GM12878 (cell line): ENCODE measurements at regions not wholly inside any gene's neighbourhood (a gene's known extent, or its start where the extent isn't known, plus 50 kb on each side); places are given as distances from the start of the nearest gene placed in this dataset.

ENCODE experiments used
- ATAC-seq: fragments of 200-7000 bp; cut with Tn5 transposase; 3 replicates; pipeline ENCODE4 v1.9.1; 2020; ENCODE audit warnings: mild to moderate bottlenecking, moderate library complexity
- BruUV-seq: library from RNA; stranded (reverse); fragments of 400-500 nt; replicated peaks from 2 replicates; lab custom pipeline; 2021; lab: Mats Ljungman, UMichigan
- CTCF ChIA-PET: fragments of 300-600 bp; sonication (Branson Sonifier 250); formaldehyde crosslinking; extraction: SDS; loops from one replicate; lab custom pipeline; 2021; ENCODE audit warnings: inconsistent platforms; lab: Yijun Ruan, JAX
- POLR2A ChIA-PET: fragments of 350-600 bp; formaldehyde crosslinking; extraction: SDS; loops from one replicate; lab custom pipeline; 2021; ENCODE audit warnings: inconsistent platforms; lab: Charles Lee
- RAD21 ChIA-PET: fragments of 300-600 bp; sonication (Branson Sonifier 250); formaldehyde crosslinking; loops from one replicate; lab custom pipeline; 2023; ENCODE audit warnings: antibody characterized with exemption; ENCODE audit not compliant: unreplicated experiment; lab: Charles Lee
- SMC1A ChIA-PET: fragments of 300-600 bp; sonication (Branson Sonifier 250); formaldehyde crosslinking; loops from one replicate; lab custom pipeline; 2023; ENCODE audit not compliant: unreplicated experiment, uncharacterized antibody; lab: Charles Lee
- DNase-seq: peaks from one replicate; pipeline ENCODE4 v3.0.0-alpha.2; 2011; ENCODE audit warnings: low read depth, low spot score
- FAIRE-seq: peaks from 3 replicates; lab custom pipeline; 2011; peaks lifted over from hg19 to GRCh38; lab: Jason Lieb, UNC
- H2AFZ ChIP-seq: 2 replicates; pipeline ENCODE4 v1.6.0; 2011; ENCODE audit warnings: low read depth, low read length, control low read depth; ENCODE audit not compliant: control insufficient read depth
- H3K27ac ChIP-seq: 2 replicates; pipeline ENCODE4 v1.5.1; 2011; ENCODE audit warnings: control low read depth; ENCODE audit not compliant: control insufficient read depth, insufficient read depth
- H3K27me3 ChIP-seq, 2 experiments: replicated peaks in 1 of 2; 2 replicates each; pipeline versions ENCODE4 v1.6.0 to v1.6.1; 2011; ENCODE audit warnings: low read length in 1 of 2; ENCODE audit not compliant: control insufficient read depth in 2 of 2, insufficient read depth in 2 of 2
- H3K36me3 ChIP-seq, 2 experiments: 2 replicates each; pipeline ENCODE4 v1.5.1; 2011; ENCODE audit warnings: low read length in 1 of 2; ENCODE audit not compliant: control insufficient read depth in 2 of 2, insufficient read depth in 2 of 2
- H3K4me1 ChIP-seq: 2 replicates; pipeline ENCODE4 v1.6.1; 2011; ENCODE audit warnings: mild to moderate bottlenecking, low read length, moderate library complexity, mixed read lengths; ENCODE audit not compliant: control insufficient read depth, insufficient read depth
- H3K4me2 ChIP-seq: 2 replicates; pipeline ENCODE4 v1.6.0; 2011; ENCODE audit warnings: control low read depth; ENCODE audit not compliant: control insufficient read depth, insufficient read depth
- H3K4me3 ChIP-seq: fragments of 200-600 bp; sonication (generic); 2 replicates; pipeline ENCODE4 v1.5.1; 2016
- H3K79me2 ChIP-seq: 2 replicates; pipeline ENCODE4 v1.6.0; 2011; ENCODE audit warnings: low read length; ENCODE audit not compliant: control insufficient read depth, insufficient read depth
- H3K9ac ChIP-seq: 2 replicates; pipeline ENCODE4 v1.8.0; 2011; ENCODE audit warnings: low read length, control low read depth, mixed read lengths; ENCODE audit not compliant: control insufficient read depth, insufficient read depth
- H3K9me3 ChIP-seq: replicated peaks from 3 replicates; pipeline ENCODE4 v1.5.1; 2011; ENCODE audit warnings: mild to moderate bottlenecking, low read length; ENCODE audit not compliant: control insufficient read depth, insufficient read depth
- H4K20me1 ChIP-seq: 2 replicates; pipeline ENCODE4 v1.6.0; 2011; ENCODE audit not compliant: control insufficient read depth, insufficient read depth
- BHLHE40 ChIP-seq, 2 experiments: fragments of 450-650 bp in 1 of 2; IDR thresholded peaks; 2 replicates each; pipeline ENCODE4 v1.6.1; 2011 to 2017; ENCODE audit warnings: low read depth in 2 of 2, borderline replicate concordance in 1 of 2, improper control_type of control experiment in 1 of 2, low read length in 1 of 2, mild to moderate bottlenecking in 1 of 2
- BRCA1 ChIP-seq: IDR thresholded peaks from 2 replicates; pipeline ENCODE4 v1.6.1; 2011; ENCODE audit warnings: low read depth, low read length, improper control_type of control experiment
- CHD2 ChIP-seq: IDR thresholded peaks from 2 replicates; pipeline ENCODE4 v1.6.1; 2011; ENCODE audit warnings: low read depth, low read length, improper control_type of control experiment, borderline replicate concordance
- ESRRA ChIP-seq: IDR thresholded peaks from 2 replicates; pipeline ENCODE4 v1.6.1; 2012; ENCODE audit warnings: mild to moderate bottlenecking, low read length, improper control_type of control experiment
- FOXK2 ChIP-seq: fragments of 450-650 bp; IDR thresholded peaks from 2 replicates; pipeline ENCODE4 v1.6.1; 2017; ENCODE audit warnings: mild to moderate bottlenecking, moderate library complexity
- GABPA ChIP-seq: IDR thresholded peaks from 2 replicates; pipeline ENCODE4 v1.6.1; 2014; ENCODE audit warnings: antibody characterized with exemption, low read depth, mild to moderate bottlenecking, inconsistent platforms
- IRF5 ChIP-seq: fragments of 450-650 bp; IDR thresholded peaks from 2 replicates; pipeline ENCODE4 v1.6.1; 2017; ENCODE audit warnings: borderline replicate concordance
- MYC ChIP-seq: IDR thresholded peaks from 2 replicates; pipeline ENCODE4 v1.6.1; 2011; ENCODE audit warnings: mild to moderate bottlenecking, low read length, moderate library complexity, inconsistent platforms; ENCODE audit not compliant: insufficient read depth, insufficient replicate concordance, insufficient read length, severe bottlenecking
- NRF1 ChIP-seq: conservative IDR thresholded peaks from 2 replicates; pipeline ENCODE4 v1.6.1; 2011; ENCODE audit warnings: mild to moderate bottlenecking, low read depth, low read length, improper control_type of control experiment
- PBX3 ChIP-seq: IDR thresholded peaks from 2 replicates; pipeline ENCODE4 v1.6.1; 2011; ENCODE audit warnings: mild to moderate bottlenecking, low read depth, low read length, moderate library complexity; ENCODE audit not compliant: insufficient replicate concordance
- POLR2AphosphoS2 ChIP-seq: IDR thresholded peaks from 2 replicates; pipeline ENCODE4 v1.6.1; 2011; ENCODE audit warnings: low read depth, mild to moderate bottlenecking, low read length, improper control_type of control experiment, moderate library complexity
- RB1 ChIP-seq: fragments of 450-650 bp; formaldehyde crosslinking; IDR thresholded peaks from 2 replicates; pipeline ENCODE4 v1.6.1; 2017; ENCODE audit warnings: mild to moderate bottlenecking, borderline replicate concordance
- RUNX3 ChIP-seq: IDR thresholded peaks from 2 replicates; pipeline ENCODE4 v1.6.1; 2012; ENCODE audit warnings: low read length, inconsistent platforms
- SMC3 ChIP-seq: IDR thresholded peaks from 2 replicates; pipeline ENCODE4 v1.6.1; 2011; ENCODE audit warnings: low read length, improper control_type of control experiment, borderline replicate concordance
- SREBF1 ChIP-seq: IDR thresholded peaks from 2 replicates; pipeline ENCODE4 v1.6.1; 2012; ENCODE audit warnings: mild to moderate bottlenecking, low read length
- SRF ChIP-seq, 2 experiments: IDR thresholded peaks; 2 replicates each; pipeline ENCODE4 v1.6.1; 2011; ENCODE audit warnings: low read depth in 2 of 2, low read length in 2 of 2, mild to moderate bottlenecking in 1 of 2, moderate library complexity in 1 of 2
- STAT1 ChIP-seq: fragments of 450-650 bp; conservative IDR thresholded peaks from 2 replicates; pipeline ENCODE4 v1.6.1; 2014; ENCODE audit warnings: antibody characterized with exemption, mild to moderate bottlenecking
- STAT3 ChIP-seq: IDR thresholded peaks from 2 replicates; pipeline ENCODE4 v1.6.1; 2011; ENCODE audit warnings: low read depth, low read length, improper control_type of control experiment
- ZNF384 ChIP-seq: IDR thresholded peaks from 2 replicates; pipeline ENCODE4 v1.6.1; 2012; ENCODE audit warnings: low read depth, mild to moderate bottlenecking, low read length, improper control_type of control experiment, borderline replicate concordance
- ZSCAN29 ChIP-seq: fragments of 450-650 bp; IDR thresholded peaks from 2 replicates; pipeline ENCODE4 v1.6.1; 2017; ENCODE audit warnings: mild to moderate bottlenecking, moderate library complexity
- WGBS: methylation state at CpG from one replicate; pipeline ENCODE4 v1.1.6; 2016; ENCODE audit warnings: low lambda C conversion rate; ENCODE audit not compliant: insufficient replicate concordance, insufficient coverage; ENCODE audit errors: missing lambda C conversion rate; 5-methylcytosine and 5-hydroxymethylcytosine counted together
- in situ Hi-C: fragments of 300-500 bp; cut with MboI; formaldehyde crosslinking; loops from 9 replicates; pipeline ENCODE4 v1.14.3; 2018; ENCODE audit warnings: mixed read lengths
- intact Hi-C: fragments of 100-400 bp; cut with micrococcal nuclease; formaldehyde crosslinking; loops from one replicate; pipeline ENCODE4 v1.14.2; 2022; ENCODE audit not compliant: unreplicated experiment

DNA sequence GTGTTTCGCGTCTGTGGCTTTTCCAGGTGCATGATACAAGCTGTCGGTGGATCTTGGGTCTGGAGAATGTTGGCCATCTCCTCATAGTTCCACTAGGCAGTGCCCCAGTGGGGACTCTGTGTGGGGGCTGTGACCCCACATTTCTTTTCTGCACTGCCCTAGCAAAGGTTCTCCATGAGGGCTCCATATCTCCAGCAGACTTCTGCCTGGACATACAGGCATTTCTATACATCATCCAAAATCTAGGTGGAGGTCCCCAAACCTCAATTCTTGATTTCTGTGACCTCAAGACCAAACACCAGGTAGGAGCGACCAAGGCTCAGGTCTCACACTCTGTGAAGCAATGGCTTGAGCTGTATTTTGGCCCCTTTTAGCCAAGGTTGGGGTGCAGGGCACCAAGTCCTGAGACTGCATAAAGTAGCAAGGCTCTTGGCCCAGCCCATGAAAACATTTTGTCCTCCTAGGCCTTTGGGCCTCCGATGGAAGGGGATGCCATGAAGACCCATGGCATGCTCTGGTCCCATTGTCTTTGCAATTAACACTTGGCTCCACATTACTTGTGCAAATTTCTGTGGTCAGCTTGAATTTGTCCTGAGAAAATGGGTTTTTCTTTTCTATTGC, 615.3 kb downstream of the ZBBX start:
- no peaks in the 10 kb centered on the region for H3K36me3 ChIP-seq
- CTCF ChIA-PET, result no interaction called here
- no peaks in the 10 kb centered on the region for H4K20me1 ChIP-seq
- POLR2A ChIA-PET, result no interaction called here
- no TSS peak for BruUV-seq
- intact Hi-C loops, result no loop called here
- no peaks in the 10 kb centered on the region for H3K79me2 ChIP-seq
- WGBS, result 25% methylated on average over 5 of the region's 5 CpGs
- SMC1A ChIA-PET, result no interaction called here
- no peak for DNase-seq
- no peak overlapping the region for H3K4me2 ChIP-seq
- no peak overlapping the region for H3K27ac ChIP-seq
- H3K4me3 ChIP-seq, result no peak overlapping the region
- no peak for TF ChIP-seq IRF5
- no peak for TF ChIP-seq SMC3
- TF ChIP-seq NRF1, result no peak
- no peak for TF ChIP-seq RUNX3
- no peak for TF ChIP-seq BRCA1
- no peak for TF ChIP-seq RB1
- TF ChIP-seq STAT3, result no peak
- no peak for TF ChIP-seq ZNF384
- TF ChIP-seq CHD2, result no peak
- no peak for TF ChIP-seq BHLHE40 (IDR thresholded peaks at IDR 0.05; ENCODE audit: borderline replicate concordance in 1 of 2, low read depth in 2 of 2, low read length in 1 of 2)
- no peak for TF ChIP-seq SREBF1
- no peak for TF ChIP-seq ESRRA
- TF ChIP-seq ZSCAN29, result no peak
- no peak for TF ChIP-seq SRF (IDR thresholded peaks at IDR 0.05; ENCODE audit: low read depth in 2 of 2, low read length in 2 of 2)
- TF ChIP-seq FOXK2, result no peak
- no peak for TF ChIP-seq MYC
- TF ChIP-seq STAT1, result no peak
- TF ChIP-seq POLR2AphosphoS2, result no peak
- no peak for TF ChIP-seq GABPA
- TF ChIP-seq PBX3, result no peak
- TF ChIP-seq, all 136 proteins: peak for 0
- FAIRE-seq, result no peak
- Histone ChIP-seq H3K27me3 (no peaks in the 10 kb centered on the region), H3K4me1 (no peaks in the 10 kb centered on the region), H3K9me3 (peaks cover 2% of the 10 kb centered on the region; the same call in 1 of the 3 replicates), H3K9ac (no peak overlapping the region), H2AFZ (no peak overlapping the region)
- in situ Hi-C loops, result no loop called here
- no peak for ATAC-seq
- RAD21 ChIA-PET, result no interaction called here
